H9 (cell line): ENCODE measurements at regions not wholly inside any gene's neighbourhood (a gene's known extent, or its start where the extent isn't known, plus 50 kb on each side); places are given as distances from the start of the nearest gene placed in this dataset.

ENCODE experiments used
- DNase-seq: peaks from one replicate; pipeline ENCODE4 v3.0.0-alpha.2; 2017
- H2AFZ ChIP-seq: one replicate; pipeline ENCODE4 v1.6.1; 2013; ENCODE audit warnings: mild to moderate bottlenecking, low read length, control low read depth, moderate library complexity
- H2AK5ac ChIP-seq: 2 replicates; pipeline ENCODE4 v1.6.1; 2013; ENCODE audit warnings: low read length, control low read depth, mixed read lengths; ENCODE audit not compliant: insufficient read length
- H2BK120ac ChIP-seq: one replicate; pipeline ENCODE4 v1.6.1; 2013; ENCODE audit warnings: low read depth, mild to moderate bottlenecking, low read length, control low read depth, inconsistent platforms; ENCODE audit not compliant: poor library complexity, severe bottlenecking
- H2BK12ac ChIP-seq: 2 replicates; pipeline ENCODE4 v1.6.1; 2013; ENCODE audit warnings: low read length, control low read depth, mixed read lengths, low read depth; ENCODE audit not compliant: insufficient read length
- H2BK15ac ChIP-seq: 2 replicates; pipeline ENCODE4 v1.6.1; 2013; ENCODE audit warnings: low read depth, low read length, control low read depth
- H2BK20ac ChIP-seq: one replicate; pipeline ENCODE4 v1.6.1; 2013; ENCODE audit warnings: low read depth, mild to moderate bottlenecking, low read length, control low read depth, inconsistent platforms; ENCODE audit not compliant: poor library complexity, severe bottlenecking
- H2BK5ac ChIP-seq: 2 replicates; pipeline ENCODE4 v1.6.1; 2013; ENCODE audit warnings: low read length, control low read depth, mixed read lengths; ENCODE audit not compliant: insufficient read length
- H3K14ac ChIP-seq: 2 replicates; pipeline ENCODE4 v1.6.1; 2013; ENCODE audit warnings: low read length, control low read depth; ENCODE audit not compliant: insufficient read depth
- H3K18ac ChIP-seq: 2 replicates; pipeline ENCODE4 v1.6.1; 2013; ENCODE audit warnings: low read depth, mild to moderate bottlenecking, mixed read lengths, low read length, control low read depth; ENCODE audit not compliant: insufficient read length
- H3K23ac ChIP-seq: 2 replicates; pipeline ENCODE4 v1.6.1; 2013; ENCODE audit warnings: low read length, control low read depth, mixed read lengths, low read depth; ENCODE audit not compliant: insufficient read length
- H3K23me2 ChIP-seq: 2 replicates; pipeline ENCODE4 v1.6.1; 2013; ENCODE audit warnings: low read depth, mild to moderate bottlenecking, mixed read lengths, low read length, control low read depth; ENCODE audit not compliant: insufficient read length, poor library complexity, severe bottlenecking
- H3K27ac ChIP-seq: 2 replicates; pipeline ENCODE4 v1.5.1; 2013; ENCODE audit warnings: low read length, control low read depth, mixed read lengths, low read depth; ENCODE audit not compliant: insufficient read length
- H3K27me3 ChIP-seq: 2 replicates; pipeline ENCODE4 v1.6.1; 2013; ENCODE audit warnings: low read length, control low read depth, inconsistent platforms; ENCODE audit not compliant: insufficient read depth
- H3K4ac ChIP-seq: 2 replicates; pipeline ENCODE4 v1.6.1; 2013; ENCODE audit warnings: low read depth, mild to moderate bottlenecking, control low read depth, inconsistent platforms, low read length, moderate library complexity
- H3K4me1 ChIP-seq: 2 replicates; pipeline ENCODE4 v1.6.1; 2013; ENCODE audit warnings: low read length, control low read depth, inconsistent platforms; ENCODE audit not compliant: insufficient read depth
- H3K4me2 ChIP-seq: 2 replicates; pipeline ENCODE4 v1.6.1; 2013; ENCODE audit warnings: low read length, control low read depth, mixed read lengths; ENCODE audit not compliant: insufficient read length, insufficient read depth
- H3K56ac ChIP-seq: 2 replicates; pipeline ENCODE4 v1.6.1; 2013; ENCODE audit warnings: low read depth, mild to moderate bottlenecking, mixed read lengths, low read length, control low read depth; ENCODE audit not compliant: insufficient read length
- H3K79me1 ChIP-seq: 2 replicates; pipeline ENCODE4 v1.6.1; 2013; ENCODE audit warnings: low read depth, mild to moderate bottlenecking, moderate library complexity, low read length, control low read depth, inconsistent platforms; ENCODE audit not compliant: insufficient read depth, poor library complexity, severe bottlenecking
- H3K79me2 ChIP-seq: 2 replicates; pipeline ENCODE4 v1.6.1; 2013; ENCODE audit warnings: low read length, control low read depth, inconsistent platforms; ENCODE audit not compliant: insufficient read depth
- H3K9ac ChIP-seq: 2 replicates; pipeline ENCODE4 v1.6.1; 2013; ENCODE audit warnings: low read length, control low read depth, mixed read lengths; ENCODE audit not compliant: insufficient read length; ENCODE audit errors: extremely low read depth
- H3K9me3 ChIP-seq: one replicate; pipeline ENCODE4 v1.6.1; 2013; ENCODE audit warnings: low read depth, low read length, inconsistent platforms; ENCODE audit not compliant: control insufficient read depth
- H3T11ph ChIP-seq: one replicate; pipeline ENCODE4 v1.6.1; 2013; ENCODE audit warnings: mild to moderate bottlenecking, low read length, control low read depth, inconsistent platforms
- H4K20me1 ChIP-seq: one replicate; pipeline ENCODE4 v1.6.1; 2013; ENCODE audit not compliant: control insufficient read depth, insufficient read length, insufficient read depth
- H4K5ac ChIP-seq: 2 replicates; pipeline ENCODE4 v1.6.1; 2013; ENCODE audit warnings: low read depth, mild to moderate bottlenecking, mixed read lengths, low read length, control low read depth; ENCODE audit not compliant: insufficient read length
- H4K8ac ChIP-seq: replicated peaks from 2 replicates; pipeline ENCODE4 v1.6.1; 2013; ENCODE audit warnings: low read length, control low read depth, mixed read lengths, low read depth; ENCODE audit not compliant: insufficient read length
- H4K91ac ChIP-seq: 2 replicates; pipeline ENCODE4 v1.6.1; 2013; ENCODE audit warnings: low read depth, mild to moderate bottlenecking, moderate library complexity, mixed read lengths, low read length, control low read depth; ENCODE audit not compliant: insufficient read length
- H3K27ac Mint-ChIP-seq, 3 experiments: 2 replicates in 2 of 3; 3 replicates in 1 of 3; pipeline ENCODE4 v1.8.0; 2020 to 2021; ENCODE audit warnings: mixed read lengths in 3 of 3, mild to moderate bottlenecking in 1 of 3, moderate library complexity in 1 of 3
- H3K27me3 Mint-ChIP-seq: 2 replicates; pipeline ENCODE4 v1.8.0; 2021; ENCODE audit warnings: low read depth, mild to moderate bottlenecking, moderate library complexity, mixed read lengths
- H3K36me3 Mint-ChIP-seq, 3 experiments: 2 replicates in 2 of 3; 3 replicates in 1 of 3; pipeline ENCODE4 v1.8.0; 2020 to 2021; ENCODE audit warnings: low read depth in 3 of 3, mixed read lengths in 3 of 3; ENCODE audit not compliant: insufficient read depth in 1 of 3
- H3K4me1 Mint-ChIP-seq, 2 experiments: 2 replicates each; pipeline ENCODE4 v1.8.0; 2020; ENCODE audit warnings: mixed read lengths in 2 of 2
- H3K4me3 Mint-ChIP-seq, 2 experiments: 2 replicates in 1 of 2; 3 replicates in 1 of 2; pipeline ENCODE4 v1.8.0; 2020 to 2021; ENCODE audit warnings: mild to moderate bottlenecking in 2 of 2, mixed read lengths in 2 of 2, moderate library complexity in 1 of 2
- H3K9me3 Mint-ChIP-seq, 2 experiments: 2 replicates in 1 of 2; 3 replicates in 1 of 2; pipeline ENCODE4 v1.8.0; 2020; ENCODE audit warnings: mild to moderate bottlenecking in 2 of 2, mixed read lengths in 2 of 2, moderate library complexity in 1 of 2
- TF ChIP-seq, protein P1 (sequence below): fragments of 200-600 bp; sonication (generic); conservative IDR thresholded peaks from 3 replicates; pipeline ENCODE4 v1.8.0; 2021; ENCODE audit warnings: antibody characterized with exemption, mild to moderate bottlenecking

DNA sequence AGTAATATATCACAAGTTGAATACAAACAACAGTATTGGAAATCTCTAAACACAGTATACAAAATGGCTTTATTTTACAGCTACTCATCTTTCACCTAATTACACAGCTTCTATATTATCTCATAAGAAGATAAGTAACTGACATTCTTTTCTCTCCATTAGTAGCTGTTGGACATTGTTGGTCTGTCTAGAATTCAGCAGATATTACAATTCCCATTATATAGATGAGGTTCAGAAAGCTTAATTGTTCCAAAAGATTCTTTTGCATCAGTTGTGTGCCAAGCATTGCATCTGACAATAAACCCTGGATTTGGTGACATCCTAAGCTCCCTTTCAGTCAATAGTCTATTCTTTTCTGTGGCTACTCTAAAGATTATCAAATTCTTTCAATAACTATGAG is 187.0 kb downstream of the NTMT2 start:
- no peaks in the 10 kb centered on the region for H4K20me1 ChIP-seq
- DNase-seq = no peak
- H2AFZ ChIP-seq = no peak overlapping the region
- H4K91ac ChIP-seq = no peak overlapping the region
- H2BK20ac ChIP-seq = no peak overlapping the region
- H3K79me2 ChIP-seq = no peaks in the 10 kb centered on the region
- H3K18ac ChIP-seq = no peak overlapping the region
- Mint-ChIP-seq H3K4me3 (no peak overlapping the region), H3K36me3 (no peaks in the 10 kb centered on the region), H3K27ac (no peak overlapping the region), H3K4me1 (no peaks in the 10 kb centered on the region), H3K9me3 (no peaks in the 10 kb centered on the region), H3K27me3 (no peaks in the 10 kb centered on the region)
- H3K14ac ChIP-seq = no peak overlapping the region
- H3T11ph ChIP-seq = no peak overlapping the region
- no peak overlapping the region for H3K23ac ChIP-seq
- no peak overlapping the region for H2AK5ac ChIP-seq
- H3K9me3 ChIP-seq = no peaks in the 10 kb centered on the region
- no peak overlapping the region for H2BK5ac ChIP-seq
- H4K5ac ChIP-seq = no peak overlapping the region
- no peak overlapping the region for H3K9ac ChIP-seq
- H3K27me3 ChIP-seq = no peaks in the 10 kb centered on the region
- H4K8ac ChIP-seq = no peak overlapping the region
- H2BK15ac ChIP-seq = no peak overlapping the region
- TF ChIP-seq, protein P1, sequence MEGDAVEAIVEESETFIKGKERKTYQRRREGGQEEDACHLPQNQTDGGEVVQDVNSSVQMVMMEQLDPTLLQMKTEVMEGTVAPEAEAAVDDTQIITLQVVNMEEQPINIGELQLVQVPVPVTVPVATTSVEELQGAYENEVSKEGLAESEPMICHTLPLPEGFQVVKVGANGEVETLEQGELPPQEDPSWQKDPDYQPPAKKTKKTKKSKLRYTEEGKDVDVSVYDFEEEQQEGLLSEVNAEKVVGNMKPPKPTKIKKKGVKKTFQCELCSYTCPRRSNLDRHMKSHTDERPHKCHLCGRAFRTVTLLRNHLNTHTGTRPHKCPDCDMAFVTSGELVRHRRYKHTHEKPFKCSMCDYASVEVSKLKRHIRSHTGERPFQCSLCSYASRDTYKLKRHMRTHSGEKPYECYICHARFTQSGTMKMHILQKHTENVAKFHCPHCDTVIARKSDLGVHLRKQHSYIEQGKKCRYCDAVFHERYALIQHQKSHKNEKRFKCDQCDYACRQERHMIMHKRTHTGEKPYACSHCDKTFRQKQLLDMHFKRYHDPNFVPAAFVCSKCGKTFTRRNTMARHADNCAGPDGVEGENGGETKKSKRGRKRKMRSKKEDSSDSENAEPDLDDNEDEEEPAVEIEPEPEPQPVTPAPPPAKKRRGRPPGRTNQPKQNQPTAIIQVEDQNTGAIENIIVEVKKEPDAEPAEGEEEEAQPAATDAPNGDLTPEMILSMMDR = no peak
- no peaks in the 10 kb centered on the region for H3K23me2 ChIP-seq
- H2BK12ac ChIP-seq = no peak overlapping the region
- no peak overlapping the region for H3K4ac ChIP-seq
- no peak overlapping the region for H3K4me2 ChIP-seq
- H2BK120ac ChIP-seq = no peak overlapping the region
- no peak overlapping the region for H3K56ac ChIP-seq
- no peaks in the 10 kb centered on the region for H3K79me1 ChIP-seq
- H3K4me1 ChIP-seq = no peaks in the 10 kb centered on the region
- H3K27ac ChIP-seq = no peak overlapping the region
